ENCODE measurements at regions not wholly inside any gene's neighbourhood (a gene's known extent, or its start where the extent isn't known, plus 50 kb on each side); places are given as distances from the start of the nearest gene placed in this dataset.

GRCh38 chr1:166766942-166767341 is 72.3 kb upstream of the POGK start:
- TF ChIP-seq GATA2 (IDR thresholded peaks at IDR 0.05; ENCODE audit: low read depth, low read length) (no peak), GATA3 (IDR thresholded peaks at IDR 0.05; ENCODE audit: low read depth, low read length) (no peak)
